ENCODE measurements at regions not wholly inside any gene's neighbourhood (a gene's known extent, or its start where the extent isn't known, plus 50 kb on each side); places are given as distances from the start of the nearest gene placed in this dataset.

DNA sequence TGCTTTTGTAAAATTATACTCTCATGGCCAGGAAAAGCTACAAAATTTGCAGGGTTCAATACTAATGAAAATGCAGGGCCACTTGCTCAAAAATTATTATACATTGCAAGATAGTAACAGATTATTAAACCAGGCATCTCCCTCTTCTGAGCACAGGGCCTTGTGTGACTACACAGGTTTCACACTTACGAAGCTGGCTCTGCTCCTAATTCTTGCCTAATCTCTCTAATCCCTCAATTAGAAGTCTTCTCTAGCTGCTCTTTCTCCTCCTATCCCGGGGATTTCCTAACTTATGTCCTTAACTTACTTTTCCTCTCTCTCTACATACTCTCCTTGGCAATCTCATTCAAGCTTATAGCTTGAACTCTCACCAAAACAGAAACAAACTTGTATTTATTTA, 168.3 kb downstream of the AREG start:
- TF ChIP-seq POLR2A (IDR thresholded peaks at IDR 0.05) (no peak), POLR2AphosphoS5 (IDR thresholded peaks at IDR 0.05) (no peak)
- TF ChIP-seq, protein P1, sequence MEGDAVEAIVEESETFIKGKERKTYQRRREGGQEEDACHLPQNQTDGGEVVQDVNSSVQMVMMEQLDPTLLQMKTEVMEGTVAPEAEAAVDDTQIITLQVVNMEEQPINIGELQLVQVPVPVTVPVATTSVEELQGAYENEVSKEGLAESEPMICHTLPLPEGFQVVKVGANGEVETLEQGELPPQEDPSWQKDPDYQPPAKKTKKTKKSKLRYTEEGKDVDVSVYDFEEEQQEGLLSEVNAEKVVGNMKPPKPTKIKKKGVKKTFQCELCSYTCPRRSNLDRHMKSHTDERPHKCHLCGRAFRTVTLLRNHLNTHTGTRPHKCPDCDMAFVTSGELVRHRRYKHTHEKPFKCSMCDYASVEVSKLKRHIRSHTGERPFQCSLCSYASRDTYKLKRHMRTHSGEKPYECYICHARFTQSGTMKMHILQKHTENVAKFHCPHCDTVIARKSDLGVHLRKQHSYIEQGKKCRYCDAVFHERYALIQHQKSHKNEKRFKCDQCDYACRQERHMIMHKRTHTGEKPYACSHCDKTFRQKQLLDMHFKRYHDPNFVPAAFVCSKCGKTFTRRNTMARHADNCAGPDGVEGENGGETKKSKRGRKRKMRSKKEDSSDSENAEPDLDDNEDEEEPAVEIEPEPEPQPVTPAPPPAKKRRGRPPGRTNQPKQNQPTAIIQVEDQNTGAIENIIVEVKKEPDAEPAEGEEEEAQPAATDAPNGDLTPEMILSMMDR (IDR thresholded peaks at IDR 0.05), result no peak
- H3K4me3 ChIP-seq, result no peak overlapping the region
- intact Hi-C loops (cut with DNase I; ENCODE audit: low total_unique reads), result no loop called here

DNA sequence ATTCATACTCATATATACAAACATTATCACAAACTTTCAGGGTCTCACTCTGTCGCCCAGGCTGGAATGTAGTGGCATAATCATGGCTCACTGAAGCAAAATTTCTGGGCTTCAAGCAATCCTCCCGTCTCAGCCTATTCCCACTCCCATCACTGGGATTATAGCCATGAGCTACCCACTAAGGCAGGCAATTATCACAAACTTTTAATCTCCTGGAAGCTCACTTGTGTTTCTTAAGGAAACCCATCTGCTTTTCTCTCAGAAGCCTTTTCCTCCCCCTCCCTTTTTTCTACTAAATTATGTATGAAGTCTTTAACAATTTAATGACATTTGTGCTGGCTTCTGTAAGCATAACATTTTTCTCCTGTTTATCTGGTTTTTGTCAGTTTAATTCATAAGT, 170.5 kb downstream of the AREG start:
- no peak overlapping the region for H3K4me3 ChIP-seq
- no peaks in the 10 kb centered on the region for H3K36me3 ChIP-seq
- no peaks in the 10 kb centered on the region for H3K27me3 ChIP-seq
- H3K9me3 ChIP-seq, result no peaks in the 10 kb centered on the region
- intact Hi-C loops (cut with DNase I; ENCODE audit: low total_unique reads), result no loop called here
- TF ChIP-seq POLR2AphosphoS5 (IDR thresholded peaks at IDR 0.05) (no peak), POLR2A (IDR thresholded peaks at IDR 0.05) (no peak)
- TF ChIP-seq, protein P1 (IDR thresholded peaks at IDR 0.05), result no peak
- H3K27ac ChIP-seq, result no peak overlapping the region
- DNase-seq (ENCODE audit: low spot score in 2 of 2), result no peak
- H3K4me1 ChIP-seq, result no peaks in the 10 kb centered on the region

More for the DNA sequence above, 168.3 kb downstream of the AREG start:
- no peaks in the 10 kb centered on the region for H3K4me1 ChIP-seq
- no peaks in the 10 kb centered on the region for H3K36me3 ChIP-seq
- DNase-seq (ENCODE audit: low spot score in 2 of 2), result no peak
- H3K27me3 ChIP-seq, result no peaks in the 10 kb centered on the region
- no peaks in the 10 kb centered on the region for H3K9me3 ChIP-seq
- no peak overlapping the region for H3K27ac ChIP-seq

DNA sequence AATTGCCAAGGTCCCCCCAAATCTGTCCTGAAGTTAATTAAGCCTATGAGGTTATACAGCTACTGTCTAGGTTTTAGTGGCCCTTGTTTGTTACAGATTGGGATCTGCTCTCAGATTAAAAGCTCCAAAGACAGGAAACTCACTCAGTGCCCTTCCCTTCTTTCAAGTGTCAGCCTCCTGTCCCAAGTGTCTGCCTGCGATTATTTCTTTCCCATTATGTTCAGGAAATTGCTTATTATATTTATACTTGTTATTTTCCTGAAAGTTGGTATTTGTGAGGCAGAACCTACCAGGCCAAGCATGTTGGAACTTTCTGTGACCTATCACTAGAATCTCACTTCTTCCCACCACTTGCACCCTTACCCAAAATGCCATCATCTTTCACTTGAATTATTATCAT, 173.2 kb downstream of the AREG start:
- Histone ChIP-seq H3K27ac (no peak overlapping the region), H3K27me3 (no peaks in the 10 kb centered on the region), H3K4me3 (no peak overlapping the region), H3K36me3 (no peaks in the 10 kb centered on the region), H3K9me3 (no peaks in the 10 kb centered on the region), H3K4me1 (no peaks in the 10 kb centered on the region)
- no peak for DNase-seq (ENCODE audit: low spot score in 2 of 2)
- no peak for TF ChIP-seq POLR2A (IDR thresholded peaks at IDR 0.05)
- TF ChIP-seq, protein P1 (IDR thresholded peaks at IDR 0.05), result no peak
- no peak for TF ChIP-seq POLR2AphosphoS5 (IDR thresholded peaks at IDR 0.05)
- intact Hi-C loops (cut with DNase I; ENCODE audit: low total_unique reads), result no loop called here

DNA sequence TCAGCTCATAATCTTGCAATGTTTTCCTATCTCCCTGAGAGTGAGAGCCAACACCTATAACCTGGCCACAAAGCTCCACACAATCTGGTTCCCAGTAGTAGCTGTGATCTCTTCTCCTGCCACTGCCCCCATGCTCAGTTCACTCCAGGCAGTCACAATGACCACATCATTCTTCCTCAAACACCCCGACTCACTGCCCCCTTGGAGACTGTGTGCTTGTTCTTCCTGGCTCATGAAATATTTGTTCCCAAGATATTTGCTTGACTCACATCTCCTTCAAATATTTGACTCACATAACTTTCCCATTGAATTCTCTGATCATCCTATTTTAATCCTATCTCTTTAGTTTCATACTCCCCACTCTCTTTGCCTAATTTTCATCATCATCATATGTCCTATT, 173.7 kb downstream of the AREG start:
- intact Hi-C loops (cut with DNase I; ENCODE audit: low total_unique reads), result no loop called here
- no peak overlapping the region for H3K4me3 ChIP-seq
- peak overlapping the region in 1 of 2 donors; percentile 17 for H3K27ac ChIP-seq

DNA sequence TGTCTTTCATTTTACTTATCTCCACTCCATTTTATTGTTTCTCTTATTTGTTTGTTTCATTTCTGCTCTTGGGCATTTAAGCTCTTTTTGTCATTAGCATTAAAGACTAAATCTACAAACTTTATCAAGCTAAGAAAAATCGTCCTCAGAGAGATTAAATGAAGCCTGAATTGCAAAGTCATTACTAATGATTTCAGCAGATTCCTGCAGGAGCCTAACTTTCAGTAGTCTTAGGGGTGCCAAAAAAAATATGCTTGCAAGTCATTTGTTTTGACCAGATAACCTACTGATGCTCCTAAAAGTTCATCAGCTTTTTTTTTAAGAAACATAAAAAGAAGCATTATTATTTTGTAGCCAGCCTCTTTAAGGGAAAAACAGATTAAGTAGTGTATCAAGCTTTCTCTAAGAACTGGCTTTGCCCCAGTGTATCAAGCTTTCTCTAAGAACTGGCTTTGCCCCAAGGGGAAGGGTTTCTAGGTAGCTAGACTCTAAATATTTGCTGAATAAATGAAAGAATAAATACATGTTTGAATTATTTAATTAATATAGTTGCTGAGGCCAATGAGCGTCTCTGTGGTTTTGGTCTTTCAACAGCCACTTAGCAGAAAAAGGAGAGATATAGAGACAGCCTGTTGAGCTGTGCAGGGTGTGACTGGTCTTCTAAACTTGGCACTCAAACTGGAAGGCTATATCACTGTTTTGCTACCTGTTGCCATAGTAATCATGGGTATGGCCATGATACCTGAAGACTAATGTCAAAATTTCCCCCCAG, 174.2 kb downstream of the BTC start:
- H3K27ac ChIP-seq, result peak overlapping the region in 1 of 2 donors; percentile 5

More for the DNA sequence above, 173.7 kb downstream of the AREG start:
- Histone ChIP-seq H3K4me1 (no peaks in the 10 kb centered on the region), H3K36me3 (no peaks in the 10 kb centered on the region), H3K27me3 (no peaks in the 10 kb centered on the region), H3K9me3 (no peaks in the 10 kb centered on the region)
- TF ChIP-seq POLR2A (IDR thresholded peaks at IDR 0.05) (no peak), POLR2AphosphoS5 (IDR thresholded peaks at IDR 0.05) (no peak)
- TF ChIP-seq, protein P1 (IDR thresholded peaks at IDR 0.05), result no peak
- no peak for DNase-seq (ENCODE audit: low spot score in 2 of 2)

More for the DNA sequence above, 174.2 kb downstream of the BTC start:
- no peak for DNase-seq (ENCODE audit: low spot score in 2 of 2)
- Histone ChIP-seq H3K36me3 (no peaks in the 10 kb centered on the region), H3K4me1 (no peaks in the 10 kb centered on the region), H3K27me3 (no peaks in the 10 kb centered on the region), H3K4me3 (no peak overlapping the region), H3K9me3 (no peaks in the 10 kb centered on the region)
- TF ChIP-seq, protein P1 (IDR thresholded peaks at IDR 0.05), result no peak
- TF ChIP-seq POLR2AphosphoS5 (IDR thresholded peaks at IDR 0.05), result no peak
- no peak for TF ChIP-seq POLR2A (IDR thresholded peaks at IDR 0.05)
- intact Hi-C loops (cut with DNase I; ENCODE audit: low total_unique reads), result no loop called here

Data from breast epithelium (tissue), 4 donors.